Mesenchymal stem cell (in vitro differentiated cells and primary cell): ENCODE measurements at regions not wholly inside any gene's neighbourhood (a gene's known extent, or its start where the extent isn't known, plus 50 kb on each side); places are given as distances from the start of the nearest gene placed in this dataset.

Experiments used
- DNase-seq: peaks from one replicate; pipeline ENCODE4 v3.0.0-alpha.2; 2013
- H2AFZ ChIP-seq: one replicate; pipeline ENCODE4 v1.6.1; 2013; ENCODE audit warnings: low read depth, mild to moderate bottlenecking, control low read depth, inconsistent platforms, low read length, moderate library complexity
- H2AK5ac ChIP-seq: 2 replicates; pipeline ENCODE4 v1.6.1; 2013; ENCODE audit warnings: low read length, moderate library complexity, mild to moderate bottlenecking, inconsistent platforms; ENCODE audit not compliant: severe bottlenecking
- H2BK120ac ChIP-seq: one replicate; pipeline ENCODE4 v1.6.1; 2013; ENCODE audit warnings: low read depth, mild to moderate bottlenecking, inconsistent platforms, low read length, moderate library complexity
- H2BK12ac ChIP-seq, 2 experiments: one replicate each; pipeline ENCODE4 v1.6.1; 2013; ENCODE audit warnings: inconsistent platforms in 2 of 2, low read length in 2 of 2, mild to moderate bottlenecking in 2 of 2, moderate library complexity in 2 of 2, control low read depth in 1 of 2
- H2BK15ac ChIP-seq: one replicate; pipeline ENCODE4 v1.6.1; 2013; ENCODE audit warnings: mild to moderate bottlenecking, low read depth, inconsistent platforms; ENCODE audit not compliant: poor library complexity, severe bottlenecking
- H2BK5ac ChIP-seq: 2 replicates; pipeline ENCODE4 v1.6.1; 2013; ENCODE audit warnings: low read depth, mild to moderate bottlenecking, low read length, control low read depth, inconsistent platforms; ENCODE audit not compliant: poor library complexity, severe bottlenecking
- H3K14ac ChIP-seq, 2 experiments: one replicate each; pipeline ENCODE4 v1.6.1; 2013; ENCODE audit warnings: inconsistent platforms in 2 of 2, low read length in 2 of 2, control low read depth in 1 of 2, mild to moderate bottlenecking in 1 of 2, moderate library complexity in 1 of 2
- H3K18ac ChIP-seq, 2 experiments: one replicate each; pipeline ENCODE4 v1.6.1; 2013; ENCODE audit warnings: inconsistent platforms in 2 of 2, low read length in 2 of 2, control low read depth in 1 of 2, low read depth in 1 of 2, mild to moderate bottlenecking in 1 of 2
- H3K23ac ChIP-seq, 2 experiments: one replicate each; pipeline ENCODE4 v1.6.1; 2013; ENCODE audit warnings: inconsistent platforms in 2 of 2, low read length in 2 of 2, mild to moderate bottlenecking in 2 of 2, moderate library complexity in 2 of 2, control low read depth in 1 of 2
- H3K27ac ChIP-seq: 2 replicates; pipeline ENCODE4 v1.5.1; 2013; ENCODE audit warnings: mild to moderate bottlenecking, moderate library complexity, low read length, control low read depth, inconsistent platforms; ENCODE audit not compliant: poor library complexity, severe bottlenecking
- H3K27me3 ChIP-seq, 2 experiments: 2 replicates each; pipeline versions ENCODE4 v1.6.1 to v1.7.0; 2013; ENCODE audit warnings: low read length in 2 of 2, mild to moderate bottlenecking in 2 of 2, moderate library complexity in 2 of 2, control low read depth in 1 of 2, inconsistent platforms in 1 of 2; ENCODE audit not compliant: control insufficient read depth in 1 of 2, insufficient read depth in 1 of 2
- H3K36me3 ChIP-seq, 2 experiments: 2 replicates each; pipeline versions ENCODE4 v1.6.1 to v1.7.0; 2013; ENCODE audit warnings: low read length in 2 of 2, control low read depth in 1 of 2, inconsistent platforms in 1 of 2, low read depth in 1 of 2, mild to moderate bottlenecking in 1 of 2; ENCODE audit not compliant: insufficient read depth in 2 of 2, control insufficient read depth in 1 of 2
- H3K4ac ChIP-seq, 2 experiments: one replicate each; pipeline ENCODE4 v1.6.1; 2013; ENCODE audit warnings: inconsistent platforms in 2 of 2, low read length in 2 of 2, mild to moderate bottlenecking in 2 of 2, moderate library complexity in 2 of 2, control low read depth in 1 of 2, low read depth in 1 of 2
- H3K4me1 ChIP-seq: 2 replicates; pipeline ENCODE4 v1.6.1; 2013; ENCODE audit warnings: low read depth, low read length, control low read depth; ENCODE audit not compliant: control insufficient read depth, insufficient read depth
- H3K4me2 ChIP-seq: 2 replicates; pipeline ENCODE4 v1.6.1; 2013; ENCODE audit warnings: low read length, mild to moderate bottlenecking, inconsistent platforms; ENCODE audit not compliant: poor library complexity, severe bottlenecking
- H3K4me3 ChIP-seq, 2 experiments: 2 replicates each; pipeline versions ENCODE4 v1.5.1 to v1.7.0; 2013; ENCODE audit warnings: low read length in 2 of 2, mild to moderate bottlenecking in 2 of 2, control low read depth in 1 of 2, low read depth in 1 of 2; ENCODE audit not compliant: insufficient read depth in 1 of 2
- H3K79me1 ChIP-seq: replicated peaks from 2 replicates; pipeline ENCODE4 v1.6.1; 2013; ENCODE audit warnings: mild to moderate bottlenecking, control low read depth, low read length, inconsistent platforms; ENCODE audit not compliant: poor library complexity, severe bottlenecking
- H3K9ac ChIP-seq: 2 replicates; pipeline ENCODE4 v1.7.0; 2013; ENCODE audit warnings: mild to moderate bottlenecking, low read length, moderate library complexity
- H3K9me3 ChIP-seq: 2 replicates; pipeline ENCODE4 v1.7.0; 2013; ENCODE audit warnings: mild to moderate bottlenecking, low read length; ENCODE audit not compliant: control insufficient read depth
- H4K8ac ChIP-seq: one replicate; pipeline ENCODE4 v1.6.1; 2013; ENCODE audit warnings: inconsistent platforms, mild to moderate bottlenecking, low read length, moderate library complexity
- H4K91ac ChIP-seq: one replicate; pipeline ENCODE4 v1.6.1; 2013; ENCODE audit warnings: mild to moderate bottlenecking, low read length, inconsistent platforms
- WGBS: methylation state at CpG from one replicate; pipeline ENCODE4 v1.1.7; 2013; ENCODE audit warnings: mixed read lengths; 5-methylcytosine and 5-hydroxymethylcytosine counted together

- no peak overlapping the region for H2BK120ac ChIP-seq
- H3K36me3 ChIP-seq = no peaks in the 10 kb centered on the region
- H3K23ac ChIP-seq = no peak overlapping the region
- no peak overlapping the region for H3K18ac ChIP-seq
- WGBS = 37% methylated on average over 2 of the region's 3 CpGs
- H3K14ac ChIP-seq = no peak overlapping the region
- H3K9me3 ChIP-seq = no peaks in the 10 kb centered on the region
- H3K27ac ChIP-seq = no peak overlapping the region
- H3K27me3 ChIP-seq = no peaks in the 10 kb centered on the region
- no peak overlapping the region for H3K4me3 ChIP-seq
- H2BK12ac ChIP-seq = no peak overlapping the region
- no peak overlapping the region for H4K91ac ChIP-seq
- no peak overlapping the region for H3K4me2 ChIP-seq
- H4K8ac ChIP-seq = no peak overlapping the region
- no peak overlapping the region for H2BK15ac ChIP-seq
- no peak overlapping the region for H2AFZ ChIP-seq
- no peak overlapping the region for H3K4ac ChIP-seq
- no peaks in the 10 kb centered on the region for H3K4me1 ChIP-seq
- no peak for DNase-seq
- H3K9ac ChIP-seq = no peak overlapping the region
- no peak overlapping the region for H2AK5ac ChIP-seq
- no peak overlapping the region for H2BK5ac ChIP-seq
- no peaks in the 10 kb centered on the region for H3K79me1 ChIP-seq
These were observed 710.3 kb downstream of the PRELID2 start for GRCh38 chr5:145124806-145125205.

GRCh38 chr5:145118611-145119010, 716.5 kb downstream of the PRELID2 start:
- H3K4me2 ChIP-seq = no peak overlapping the region
- no peaks in the 10 kb centered on the region for H3K4me1 ChIP-seq
- H2BK5ac ChIP-seq = no peak overlapping the region
- H4K91ac ChIP-seq = no peak overlapping the region
- 90% methylated on average over 2 of the region's 2 CpGs for WGBS
- no peak overlapping the region for H3K23ac ChIP-seq
- H3K14ac ChIP-seq = no peak overlapping the region
- no peak overlapping the region for H2BK120ac ChIP-seq
- no peak overlapping the region for H3K18ac ChIP-seq
- no peak for DNase-seq
- no peak overlapping the region for H3K27ac ChIP-seq
- H2AK5ac ChIP-seq = no peak overlapping the region
- no peaks in the 10 kb centered on the region for H3K9me3 ChIP-seq
- no peak overlapping the region for H2AFZ ChIP-seq
- no peak overlapping the region for H3K4me3 ChIP-seq
- no peak overlapping the region for H4K8ac ChIP-seq
- no peaks in the 10 kb centered on the region for H3K27me3 ChIP-seq
- H2BK12ac ChIP-seq = no peak overlapping the region
- H3K9ac ChIP-seq = no peak overlapping the region
- no peak overlapping the region for H3K4ac ChIP-seq
- H3K36me3 ChIP-seq = no peaks in the 10 kb centered on the region
- no peak overlapping the region for H2BK15ac ChIP-seq
- no peaks in the 10 kb centered on the region for H3K79me1 ChIP-seq

- Histone ChIP-seq H3K4me3 (no peak overlapping the region), H3K4me2 (no peak overlapping the region), H3K36me3 (no peaks in the 10 kb centered on the region), H2AK5ac (no peak overlapping the region), H2BK120ac (no peak overlapping the region), H2BK15ac (no peak overlapping the region), H3K27ac (no peak overlapping the region), H3K23ac (no peak overlapping the region), H2BK12ac (no peak overlapping the region), H3K79me1 (no peaks in the 10 kb centered on the region), H2AFZ (no peak overlapping the region), H3K4ac (no peak overlapping the region), H3K27me3 (no peaks in the 10 kb centered on the region), H3K4me1 (no peaks in the 10 kb centered on the region), H4K91ac (no peak overlapping the region), H3K14ac (no peak overlapping the region), H3K9me3 (no peaks in the 10 kb centered on the region), H2BK5ac (no peak overlapping the region), H3K18ac (no peak overlapping the region), H3K9ac (no peak overlapping the region), H4K8ac (no peak overlapping the region)
- no CpG with 5 or more reads among the region's 1 CpG for WGBS
- no peak for DNase-seq
These were observed 717.0 kb downstream of the PRELID2 start for GRCh38 chr5:145118127-145118526.

- Histone ChIP-seq H2BK5ac (no peak overlapping the region), H3K4me2 (no peak overlapping the region), H3K4ac (no peak overlapping the region), H2BK15ac (no peak overlapping the region), H3K27me3 (no peaks in the 10 kb centered on the region), H3K23ac (no peak overlapping the region), H2AFZ (no peak overlapping the region), H3K4me1 (no peaks in the 10 kb centered on the region), H4K91ac (no peak overlapping the region), H3K27ac (no peak overlapping the region), H2BK120ac (no peak overlapping the region), H3K4me3 (no peak overlapping the region), H3K18ac (no peak overlapping the region), H2AK5ac (no peak overlapping the region), H3K36me3 (no peaks in the 10 kb centered on the region), H3K14ac (no peak overlapping the region), H3K79me1 (no peaks in the 10 kb centered on the region), H3K9me3 (no peaks in the 10 kb centered on the region), H3K9ac (no peak overlapping the region), H4K8ac (no peak overlapping the region), H2BK12ac (no peak overlapping the region)
- 91% methylated on average over 4 of the region's 4 CpGs for WGBS
- no peak for DNase-seq
These were observed 717.9 kb downstream of the PRELID2 start for GRCh38 chr5:145117285-145117684.
